Gastrocnemius medialis (tissue), 4 donors: ENCODE measurements at regions not wholly inside any gene's neighbourhood (a gene's known extent, or its start where the extent isn't known, plus 50 kb on each side); places are given as distances from the start of the nearest gene placed in this dataset.

ENCODE experiments used
- CTCF ChIP-seq, 5 experiments: fragments of 450-650 bp in 3 of 5; fragments of 200-600 bp in 2 of 5; sonication (generic) in 2 of 5; IDR thresholded peaks in 4 of 5; conservative IDR thresholded peaks in 1 of 5; 1 replicate in 4 of 5; 2 replicates in 1 of 5; pipeline ENCODE4 v1.5.1; 2016 to 2019; ENCODE audit warnings: antibody characterized with exemption in 5 of 5, mild to moderate bottlenecking in 3 of 5, moderate library complexity in 3 of 5
- POLR2A ChIP-seq, 2 donors: fragments of 450-650 bp; IDR thresholded peaks; one replicate each; pipeline ENCODE4 v1.6.1; 2017; ENCODE audit warnings: antibody characterized with exemption in 2 of 2, mild to moderate bottlenecking in 2 of 2, moderate library complexity in 2 of 2

GRCh38 chr9:118281772-118282171, 577.6 kb downstream of the TLR4 start:
- TF ChIP-seq CTCF (IDR thresholded peaks at IDR 0.05 in 4 of 5, conservative IDR thresholded peaks at IDR 0.05 in 1 of 5): no peak
- TF ChIP-seq POLR2A (IDR thresholded peaks at IDR 0.05): no peak
